T-helper 2 cell treated with Interferon-gamma antibody and Interleukin-4, amounts not matched to agents 100 ng/mL and 5 ng/mL, for 36 hours (primary cell): ENCODE measurements at regions not wholly inside any gene's neighbourhood (a gene's known extent, or its start where the extent isn't known, plus 50 kb on each side); places are given as distances from the start of the nearest gene placed in this dataset.

Experiments
- intact Hi-C: fragments of 100-400 bp; cut with micrococcal nuclease; formaldehyde crosslinking; loops from one replicate; pipeline ENCODE4 v1.15.1; 2023

DNA sequence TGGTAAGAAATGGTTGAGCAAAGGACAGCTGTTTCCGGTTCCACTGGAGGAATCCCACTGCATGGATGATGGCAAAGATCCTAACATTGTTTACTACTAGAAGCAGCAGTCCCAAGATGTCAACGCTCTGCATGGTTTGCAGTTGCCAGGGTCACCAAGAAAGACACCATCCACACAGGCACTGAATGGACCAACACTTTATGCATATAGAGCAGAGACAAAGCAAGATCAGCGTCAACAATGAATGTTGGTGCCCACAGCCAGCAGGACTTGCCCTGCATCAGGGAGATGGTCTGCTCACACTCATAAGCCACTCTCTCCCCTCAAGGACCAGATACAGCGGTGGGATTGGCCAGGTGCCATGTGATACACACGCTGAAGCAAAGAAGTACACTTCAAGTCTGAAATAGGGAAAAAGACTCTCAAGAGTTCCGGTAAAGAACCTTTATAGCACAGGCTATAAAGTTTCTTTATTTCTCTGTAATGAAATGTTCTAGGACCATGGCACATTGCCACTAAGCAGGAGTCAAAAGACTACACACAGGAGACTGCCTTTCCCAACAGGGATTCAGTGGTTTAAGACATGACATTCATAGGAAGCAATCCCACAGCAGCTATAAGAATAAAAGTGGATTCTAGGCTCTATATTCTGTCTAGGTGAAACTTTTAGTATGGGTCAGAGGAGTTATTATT, 133.2 kb upstream of the EPHA4 start:
- intact Hi-C loops: no loop called here

DNA sequence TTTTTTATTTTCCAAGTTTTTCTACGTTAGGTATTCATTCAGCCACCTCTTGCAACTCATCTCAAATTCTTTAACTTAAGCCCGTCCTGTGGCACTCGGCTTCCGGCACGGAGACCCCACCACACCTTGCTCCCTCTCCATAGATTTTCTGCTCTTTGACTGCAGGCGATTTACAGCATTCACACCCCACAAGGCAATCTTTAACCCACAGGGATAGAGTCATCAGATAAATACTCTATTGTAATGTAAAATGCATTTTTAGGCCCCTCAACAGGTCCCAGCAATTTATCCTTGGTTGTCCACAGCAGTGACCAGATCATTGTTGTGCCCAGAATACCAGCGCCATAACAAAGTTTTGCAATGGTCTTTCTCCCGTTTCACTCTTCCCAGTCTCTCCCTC, 132.3 kb upstream of the EPHA4 start:
- intact Hi-C loops: no loop called here

DNA sequence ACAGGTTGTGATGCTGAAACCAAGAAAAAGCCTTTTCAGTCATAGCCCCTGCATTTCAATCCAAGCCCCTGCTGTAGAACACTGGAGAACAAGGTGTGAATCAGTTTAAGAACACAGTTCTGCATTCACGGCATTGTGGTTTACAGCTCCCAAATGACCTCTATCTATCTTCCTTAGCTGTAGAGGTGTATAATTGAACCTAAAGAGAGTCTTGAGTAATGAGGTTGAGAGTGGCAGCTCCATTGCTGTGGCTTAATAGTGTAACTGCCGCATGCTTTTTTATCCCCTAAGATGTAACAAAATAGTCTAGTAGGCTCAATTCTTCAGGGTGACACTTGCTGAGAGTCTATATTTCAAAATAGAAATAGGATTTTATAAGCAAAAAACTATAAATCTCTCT, 121.3 kb upstream of the EPHA4 start:
- intact Hi-C loops: no loop called here

DNA sequence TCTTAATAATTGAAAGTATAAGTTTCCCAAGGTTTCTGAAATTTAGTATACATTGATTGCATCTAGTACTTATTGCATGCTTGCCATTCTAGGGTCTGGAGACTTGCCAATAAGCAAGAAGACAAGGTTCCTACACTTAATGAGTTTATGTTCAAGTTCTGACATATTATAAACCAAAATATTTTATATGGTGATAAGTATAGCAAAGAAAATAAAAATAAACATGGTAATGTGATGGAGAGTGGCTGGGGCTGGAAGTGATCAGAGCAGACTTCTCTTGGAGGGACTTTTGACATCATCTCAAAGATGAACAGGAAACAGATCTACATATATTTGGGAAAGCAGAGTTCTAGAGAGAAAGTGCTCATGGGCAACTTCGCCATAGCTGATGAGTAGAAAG, 119.5 kb upstream of the EPHA4 start:
- intact Hi-C loops: no loop called here

DNA sequence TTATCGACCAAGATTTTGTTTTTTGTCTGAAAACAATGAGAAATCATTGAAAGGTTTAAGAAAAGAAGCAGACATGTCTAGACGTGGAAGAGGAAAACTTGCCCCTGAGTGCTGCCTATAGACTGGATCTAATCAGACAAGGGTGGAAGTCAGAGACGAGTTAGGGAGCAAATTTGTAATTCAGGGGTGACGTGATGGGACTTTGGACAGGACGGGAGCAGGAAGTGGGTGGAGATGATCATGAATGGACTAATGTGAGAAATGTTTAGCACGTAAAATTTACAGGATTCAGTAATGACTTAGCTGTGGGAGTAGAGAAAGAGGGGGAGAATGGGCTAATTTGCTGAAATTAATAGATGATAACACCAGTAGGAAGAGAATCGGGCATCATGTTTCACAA, 117.0 kb upstream of the EPHA4 start:
- intact Hi-C loops: no loop called here

DNA sequence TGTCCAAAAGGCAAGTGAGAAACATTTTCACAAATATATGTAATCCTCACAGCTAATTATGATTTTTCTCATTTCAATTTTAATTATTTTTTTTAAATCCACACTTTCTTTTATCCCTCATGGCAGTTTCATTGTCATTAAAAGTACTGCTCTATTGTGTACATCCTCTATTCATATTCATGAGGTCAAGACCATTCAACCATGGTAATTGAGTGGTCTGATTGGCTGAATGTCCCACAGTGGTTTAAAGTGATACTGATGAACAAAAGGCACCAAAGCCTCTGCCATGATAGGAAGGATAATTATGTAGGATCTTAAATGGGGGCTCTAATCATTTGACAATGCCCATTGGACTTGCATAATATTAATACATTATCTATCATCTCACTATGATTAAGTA, 108.4 kb upstream of the EPHA4 start:
- intact Hi-C loops: no loop called here

DNA sequence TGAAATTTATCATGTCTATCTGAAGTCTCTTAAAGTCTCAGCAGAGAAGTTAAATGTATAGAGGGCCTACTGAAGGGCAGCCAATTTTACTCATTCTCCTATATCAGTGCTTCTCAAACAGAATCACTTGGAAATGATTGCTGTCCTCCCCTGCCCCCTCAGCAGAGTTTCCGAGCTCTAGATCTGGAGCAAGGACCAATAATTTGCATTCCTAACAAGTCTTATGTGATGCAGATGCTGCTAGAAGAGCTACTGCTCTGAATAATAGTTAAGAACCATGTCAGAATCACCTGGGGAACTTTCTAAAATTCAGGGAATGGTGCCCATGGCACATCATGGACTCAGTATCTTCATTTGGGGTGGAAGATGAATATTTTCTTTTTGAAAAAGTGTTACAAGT, 105.6 kb upstream of the EPHA4 start:
- intact Hi-C loops: no loop called here

DNA sequence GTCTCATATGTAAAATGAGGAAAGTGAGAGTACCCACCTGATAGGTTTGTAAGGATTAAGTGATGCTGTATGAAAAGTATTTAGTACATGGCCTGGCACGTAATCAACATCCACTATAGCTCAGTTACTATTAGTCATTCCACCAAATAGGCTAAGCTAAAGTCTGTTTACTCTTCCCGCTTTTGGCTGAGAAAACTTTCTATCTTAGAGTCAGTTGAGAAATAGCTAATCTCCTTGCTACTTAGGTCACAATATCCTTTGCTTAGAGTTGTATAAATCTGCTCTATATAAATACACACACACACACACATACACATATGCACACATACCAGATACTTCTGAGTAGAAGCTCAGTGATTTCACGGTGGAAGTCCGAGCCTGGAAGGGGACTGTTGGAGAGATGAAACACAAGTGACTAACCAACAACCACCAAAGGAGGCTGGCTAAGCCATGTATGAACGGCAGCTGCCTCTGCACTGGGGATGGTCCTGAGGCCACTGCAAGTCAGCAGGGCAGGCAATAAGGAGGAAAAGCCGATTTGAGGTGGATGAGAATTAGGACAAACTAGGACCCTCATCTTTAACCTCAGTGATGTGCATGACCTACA, 104.6 kb upstream of the EPHA4 start:
- intact Hi-C loops: no loop called here

DNA sequence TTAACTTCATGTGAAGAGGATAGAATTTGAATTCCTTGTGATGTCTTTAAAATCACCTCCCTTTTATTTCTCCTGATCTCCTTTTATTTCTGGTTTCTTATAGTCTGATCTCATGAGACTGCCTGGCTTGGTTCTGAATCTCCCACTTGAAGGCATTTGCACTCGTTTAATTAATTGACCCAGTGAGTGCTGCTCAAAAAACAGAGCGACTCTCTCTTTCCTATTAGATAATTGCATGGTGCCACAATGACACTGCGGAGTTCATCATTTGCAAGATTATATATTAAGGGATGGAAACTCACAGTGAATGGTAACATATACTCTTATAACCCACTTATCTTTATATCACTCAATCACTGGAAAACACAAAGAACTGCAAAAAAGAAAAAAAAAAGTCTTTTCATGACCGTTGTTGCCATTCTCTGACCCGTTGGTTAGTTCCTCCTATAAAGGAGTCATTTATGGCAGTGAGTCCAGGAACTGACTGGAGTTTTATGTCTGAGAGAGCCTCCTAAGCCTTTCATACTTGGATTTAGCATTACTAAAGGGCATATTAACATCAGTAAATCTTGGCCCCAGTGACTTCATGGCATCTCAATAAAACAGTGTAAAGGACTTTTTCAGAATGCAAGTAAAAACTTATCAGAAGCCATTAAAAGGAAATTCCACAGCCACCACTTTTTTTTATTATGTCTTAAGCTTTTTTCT, 103.3 kb upstream of the EPHA4 start:
- intact Hi-C loops: no loop called here

DNA sequence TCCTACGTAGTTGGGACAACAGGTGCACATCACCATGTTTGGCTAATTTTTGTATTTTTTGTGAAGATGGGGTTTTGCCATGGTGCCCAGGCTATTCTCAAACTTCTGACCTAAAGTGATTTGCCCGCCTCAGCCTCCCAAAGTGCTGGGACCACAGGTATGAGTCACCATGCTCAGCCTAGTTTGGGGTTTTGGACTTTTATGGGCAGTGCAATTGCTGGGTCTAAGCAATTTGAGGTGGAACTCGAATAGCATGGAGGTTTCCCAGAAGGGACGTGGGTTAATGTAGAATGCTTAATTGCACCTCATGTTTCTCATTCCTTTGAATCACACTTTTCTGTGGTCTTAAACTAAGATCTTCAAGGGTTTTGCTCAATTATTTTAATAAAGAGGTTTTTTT, 102.3 kb upstream of the EPHA4 start:
- intact Hi-C loops: no loop called here

DNA sequence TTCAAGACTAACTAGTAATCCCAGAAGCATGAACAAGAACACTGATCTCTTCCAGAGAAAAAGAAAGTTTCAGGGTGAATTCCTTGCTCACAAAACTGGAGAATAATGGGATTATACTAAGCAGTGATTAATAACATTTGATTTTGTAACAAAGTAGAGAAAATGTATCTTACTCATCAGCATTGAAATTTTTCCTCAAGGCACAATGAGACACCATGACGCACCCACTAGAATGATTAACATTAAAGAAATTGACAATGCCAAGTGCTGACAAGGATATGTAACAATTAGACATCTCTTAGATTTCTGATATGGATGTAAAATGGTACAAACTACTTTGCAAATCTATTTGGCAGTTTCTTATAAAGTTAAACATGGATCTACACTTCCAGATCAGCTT, 101.1 kb upstream of the EPHA4 start:
- intact Hi-C loops: no loop called here

DNA sequence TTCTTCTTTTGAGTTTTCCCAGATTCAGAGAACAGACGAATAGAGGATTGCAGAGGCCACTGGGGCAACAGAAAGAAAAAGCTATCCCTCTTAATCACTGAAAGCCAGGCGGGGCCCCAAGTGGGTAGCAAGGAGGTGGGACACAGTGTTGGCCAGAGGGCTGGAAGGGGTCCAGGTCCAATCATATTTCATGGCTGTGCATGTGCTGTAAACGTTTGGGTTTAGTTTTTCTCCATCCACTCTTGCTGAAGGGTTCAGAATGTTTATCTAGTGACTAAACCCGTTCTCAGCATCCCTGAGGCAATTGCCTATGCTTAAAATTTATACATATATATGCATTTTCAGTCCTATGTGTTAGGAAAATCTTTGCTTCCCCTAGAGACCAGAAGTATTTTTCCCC, 99.4 kb upstream of the EPHA4 start:
- intact Hi-C loops: no loop called here

DNA sequence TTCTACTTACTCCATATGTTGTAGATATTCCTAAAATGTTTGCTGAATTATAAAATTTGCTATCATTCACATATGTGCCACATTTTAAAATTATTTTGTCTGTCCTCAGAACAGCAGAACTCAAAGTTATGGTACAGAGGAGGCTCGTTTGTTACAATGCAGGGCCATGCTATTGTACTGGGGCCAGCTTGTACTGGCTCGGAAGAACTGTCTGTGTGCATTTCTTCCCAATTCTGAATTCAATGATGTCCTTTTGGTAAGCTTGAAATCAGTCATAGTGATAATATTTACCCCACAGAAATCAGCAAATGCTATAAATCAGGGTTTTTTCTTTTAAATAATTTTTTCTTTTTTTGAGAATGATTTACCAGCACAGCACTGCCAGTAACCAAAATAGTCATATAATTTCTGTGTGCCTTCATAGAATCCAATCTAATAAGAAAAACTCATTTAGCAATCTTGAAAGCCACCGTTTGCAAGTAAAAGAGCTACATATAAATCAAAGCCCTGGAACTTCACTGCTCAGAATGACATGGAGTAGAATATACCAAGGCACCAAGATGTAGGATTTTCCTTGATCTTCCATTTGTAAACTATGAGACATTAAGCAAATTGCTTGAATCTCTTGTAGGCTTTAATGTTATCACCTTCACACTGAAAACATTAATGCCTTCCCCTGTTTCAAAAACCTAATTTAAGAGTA, 90.7 kb upstream of the EPHA4 start:
- intact Hi-C loops: no loop called here

DNA sequence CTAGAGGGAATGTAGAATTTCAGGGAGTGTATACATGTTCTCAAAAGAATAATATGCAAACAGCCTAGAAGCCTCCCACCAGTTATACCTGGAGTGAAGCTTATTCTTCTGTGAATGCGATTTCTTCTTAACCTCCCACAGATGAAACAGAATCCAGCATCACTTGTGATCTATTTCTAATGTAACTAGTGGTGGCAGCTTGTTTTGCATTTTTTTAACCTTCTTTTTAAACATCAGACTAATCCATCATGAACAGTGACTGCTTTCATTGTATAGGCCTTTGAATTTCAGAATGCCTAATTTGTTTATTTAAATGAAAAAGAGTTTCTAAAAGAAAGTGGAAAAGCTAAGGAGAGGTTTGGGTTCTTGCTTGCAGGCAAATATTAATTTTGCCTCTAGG, 85.7 kb upstream of the EPHA4 start:
- intact Hi-C loops: no loop called here

DNA sequence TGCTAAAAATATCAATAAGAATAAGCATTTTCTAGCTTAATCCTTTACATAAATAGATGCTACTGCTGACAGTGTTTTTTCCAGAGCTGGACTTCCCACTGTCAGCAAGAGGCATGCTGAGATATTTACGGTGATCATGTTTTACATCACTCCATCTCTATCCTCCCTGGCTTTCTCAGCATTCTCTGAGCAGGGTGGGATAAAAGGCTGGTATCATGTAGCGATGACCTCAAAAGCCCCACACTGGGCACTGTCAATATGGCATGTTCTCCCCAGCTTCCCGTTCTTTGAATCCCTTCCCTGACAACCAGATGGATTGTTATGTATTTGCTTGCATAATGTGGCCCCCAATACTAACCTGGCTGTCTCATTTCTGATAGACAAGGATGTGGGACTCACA, 83.2 kb upstream of the EPHA4 start:
- intact Hi-C loops: no loop called here

DNA sequence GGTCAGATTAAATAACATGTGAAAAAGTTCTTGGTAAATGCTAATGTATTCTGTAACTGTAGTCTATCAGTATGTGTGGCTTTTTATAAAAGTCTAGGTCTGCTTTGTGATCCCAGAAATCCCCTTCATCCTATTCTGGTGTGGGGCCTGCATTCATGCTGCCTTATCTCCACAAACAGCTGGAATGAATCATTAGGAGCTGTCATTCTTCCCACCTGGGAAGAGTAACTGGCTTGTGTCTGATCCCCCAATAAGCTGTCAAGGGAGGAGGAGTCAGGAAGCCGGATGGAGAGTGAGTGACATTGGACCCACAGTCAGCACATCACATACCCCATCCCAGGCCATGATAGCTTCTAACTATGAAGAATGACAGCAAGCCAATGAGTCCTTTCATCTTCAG, 81.1 kb upstream of the EPHA4 start:
- intact Hi-C loops: no loop called here

DNA sequence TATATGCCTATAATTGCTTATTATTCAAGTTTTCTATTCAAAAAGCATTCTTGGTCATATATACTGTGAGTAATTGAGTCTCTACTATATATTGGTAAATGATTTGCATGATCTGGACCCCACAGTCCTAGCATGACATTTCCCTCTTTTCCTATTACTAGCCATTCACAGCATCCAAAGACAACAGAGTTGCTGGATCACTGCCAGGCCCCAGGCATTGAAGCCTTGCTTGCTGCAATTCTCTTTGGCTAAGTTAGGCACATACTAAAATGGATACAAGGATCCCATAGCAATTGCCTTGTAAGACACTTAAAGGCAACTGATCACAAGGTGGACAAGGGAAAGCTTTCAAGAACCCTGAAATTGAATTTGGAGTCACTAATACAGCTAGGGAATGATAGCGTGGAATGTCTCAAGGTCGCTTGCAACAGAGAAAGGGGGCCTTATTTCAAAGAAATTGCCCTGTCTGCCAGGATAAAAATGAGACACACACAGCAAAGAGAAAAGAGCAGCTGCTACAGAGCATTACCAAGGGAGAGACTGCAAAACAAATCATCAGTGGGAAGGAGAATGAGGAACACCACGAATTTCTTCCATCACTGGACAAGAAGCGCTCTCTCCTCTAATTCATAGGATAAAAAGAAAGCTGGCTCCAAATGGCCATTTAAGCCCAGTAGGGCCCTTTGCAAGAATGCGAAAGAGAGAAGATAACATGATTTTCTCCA, 77.1 kb upstream of the EPHA4 start:
- intact Hi-C loops: no loop called here

DNA sequence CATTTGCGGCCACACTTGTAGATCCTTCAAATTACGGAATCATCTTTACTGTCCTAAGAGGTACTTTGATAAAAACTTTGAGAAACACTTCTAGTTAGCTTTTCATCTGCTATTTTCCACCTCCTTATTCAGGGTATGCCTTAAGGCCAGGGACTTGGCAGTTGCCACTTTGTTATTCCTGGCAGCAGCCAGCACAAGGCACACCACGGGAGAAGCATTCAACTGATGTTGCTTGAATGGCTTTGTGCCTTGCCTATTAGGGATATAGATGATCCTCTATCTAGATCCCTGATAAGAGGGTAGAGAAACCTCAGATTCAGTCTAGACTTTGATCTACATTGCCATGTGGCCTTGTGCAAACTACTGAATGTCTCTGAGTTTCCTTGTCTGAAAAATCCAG, 70.3 kb upstream of the EPHA4 start:
- intact Hi-C loops: no loop called here

DNA sequence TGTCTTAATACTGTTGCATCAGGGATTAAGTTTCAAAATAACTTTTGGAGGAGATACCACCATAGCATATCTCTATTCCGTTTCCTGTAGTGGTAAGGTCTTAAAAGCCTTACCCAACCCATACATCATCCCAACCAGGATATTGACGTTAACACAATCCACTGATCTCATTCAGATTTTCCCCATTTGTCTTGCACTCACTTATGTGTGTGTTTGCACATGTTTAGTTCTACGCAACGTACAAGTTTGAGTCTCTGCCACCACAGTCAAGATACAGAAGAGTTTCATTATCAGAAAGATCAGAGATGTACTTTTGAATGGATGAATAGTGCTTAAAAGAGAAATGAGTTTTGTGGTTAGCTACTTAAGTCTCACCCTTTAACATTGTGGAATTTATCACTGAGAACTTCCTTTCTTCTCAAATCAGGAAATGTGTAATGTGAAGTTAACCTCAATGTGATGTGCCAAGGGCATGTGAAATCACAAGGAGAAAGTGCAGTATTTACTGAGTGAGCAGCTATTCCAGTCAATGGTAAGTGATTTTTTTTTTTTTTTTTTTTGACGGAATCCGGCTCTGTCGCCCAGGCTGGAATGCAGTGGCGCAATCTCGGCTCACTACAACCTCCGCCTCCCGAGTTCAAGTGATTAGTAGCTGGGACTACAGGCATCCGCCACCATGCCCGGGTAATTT, 69.2 kb upstream of the EPHA4 start:
- intact Hi-C loops: no loop called here

DNA sequence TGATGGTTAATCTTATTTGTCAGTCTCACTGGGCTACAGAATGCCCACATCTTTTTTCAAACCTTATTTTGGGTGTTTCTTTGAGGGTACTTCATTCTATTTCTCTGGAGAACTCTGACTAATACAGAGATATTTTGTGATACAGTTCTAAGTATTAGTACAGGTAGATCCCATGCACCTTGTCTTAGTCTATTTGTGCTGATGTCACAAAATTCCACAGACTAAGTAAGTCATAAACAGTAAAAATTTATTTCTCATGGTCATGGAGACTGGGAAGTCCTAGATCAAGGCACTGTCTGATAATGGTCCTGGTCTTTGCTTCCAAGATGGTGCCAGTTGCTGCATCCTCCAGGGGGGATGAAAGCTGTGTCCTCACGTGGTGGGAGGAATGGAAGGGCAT, 68.6 kb upstream of the EPHA4 start:
- intact Hi-C loops: no loop called here

DNA sequence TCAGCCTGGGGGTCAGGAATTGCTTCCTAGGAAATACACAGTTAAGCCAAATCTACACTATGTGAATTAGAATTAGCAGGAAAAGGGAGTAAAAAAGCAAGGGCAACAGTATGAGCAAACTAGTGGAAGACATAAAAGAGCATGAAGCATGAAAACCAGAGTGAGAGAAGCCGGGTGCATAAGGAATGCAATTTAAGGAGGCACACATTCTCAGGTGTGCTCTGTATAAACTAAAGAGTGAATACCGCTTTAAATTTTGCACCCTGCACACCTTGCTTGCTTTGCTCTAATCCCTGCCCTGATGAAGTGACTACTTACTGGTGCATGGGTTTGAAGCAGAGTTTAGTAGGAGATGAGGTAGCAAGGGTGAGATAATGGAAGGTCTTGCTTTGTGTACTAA, 65.7 kb upstream of the EPHA4 start:
- intact Hi-C loops: no loop called here
